HUES48 (cell line): ENCODE measurements at regions not wholly inside any gene's neighbourhood (a gene's known extent, or its start where the extent isn't known, plus 50 kb on each side); places are given as distances from the start of the nearest gene placed in this dataset.

Experiments used
- H3K27ac ChIP-seq: one replicate; pipeline ENCODE4 v1.7.0; 2013; ENCODE audit warnings: low read depth, low read length, inconsistent platforms
- H3K27me3 ChIP-seq: 2 replicates; pipeline ENCODE4 v1.6.1; 2013; ENCODE audit warnings: mild to moderate bottlenecking, low read length; ENCODE audit not compliant: control insufficient read depth, insufficient read depth
- H3K36me3 ChIP-seq: 2 replicates; pipeline ENCODE4 v1.6.1; 2013; ENCODE audit warnings: low read length; ENCODE audit not compliant: control insufficient read depth, insufficient read depth
- H3K4me1 ChIP-seq: 2 replicates; pipeline ENCODE4 v1.6.1; 2013; ENCODE audit warnings: mild to moderate bottlenecking, low read length; ENCODE audit not compliant: control insufficient read depth, insufficient read depth
- H3K4me3 ChIP-seq: 2 replicates; pipeline ENCODE4 v1.5.1; 2013; ENCODE audit warnings: mild to moderate bottlenecking, low read depth, low read length
- H3K9ac ChIP-seq: 2 replicates; pipeline ENCODE4 v1.6.1; 2013; ENCODE audit warnings: mild to moderate bottlenecking, low read depth, low read length, moderate library complexity
- H3K9me3 ChIP-seq: 2 replicates; pipeline ENCODE4 v1.6.1; 2013; ENCODE audit warnings: low read length; ENCODE audit not compliant: control insufficient read depth, insufficient read depth

DNA sequence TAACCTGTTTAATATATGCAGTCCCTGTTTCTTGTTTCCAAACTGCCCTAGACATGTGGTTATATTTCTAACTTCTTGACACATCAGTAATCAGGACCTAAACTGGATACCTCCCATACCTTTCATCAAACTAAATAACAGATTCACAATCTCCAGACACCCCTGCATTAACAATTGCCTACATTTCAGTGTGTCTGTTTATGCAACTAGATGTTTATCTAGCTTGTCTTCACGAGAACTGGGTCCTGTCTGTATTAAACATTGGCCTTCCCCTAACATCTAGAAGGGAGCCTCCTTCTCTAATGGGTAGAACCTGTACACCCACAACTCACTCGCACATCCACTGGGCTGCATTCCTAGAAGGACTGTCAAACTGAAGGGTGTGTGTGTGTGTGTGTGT lies 683.7 kb upstream of the FZD8 start:
- no peaks in the 10 kb centered on the region for H3K9me3 ChIP-seq
- no peaks in the 10 kb centered on the region for H3K36me3 ChIP-seq
- no peak overlapping the region for H3K27ac ChIP-seq
- H3K4me3 ChIP-seq, result no peak overlapping the region
- no peak overlapping the region for H3K9ac ChIP-seq
- H3K27me3 ChIP-seq, result no peaks in the 10 kb centered on the region
- H3K4me1 ChIP-seq, result no peaks in the 10 kb centered on the region

DNA sequence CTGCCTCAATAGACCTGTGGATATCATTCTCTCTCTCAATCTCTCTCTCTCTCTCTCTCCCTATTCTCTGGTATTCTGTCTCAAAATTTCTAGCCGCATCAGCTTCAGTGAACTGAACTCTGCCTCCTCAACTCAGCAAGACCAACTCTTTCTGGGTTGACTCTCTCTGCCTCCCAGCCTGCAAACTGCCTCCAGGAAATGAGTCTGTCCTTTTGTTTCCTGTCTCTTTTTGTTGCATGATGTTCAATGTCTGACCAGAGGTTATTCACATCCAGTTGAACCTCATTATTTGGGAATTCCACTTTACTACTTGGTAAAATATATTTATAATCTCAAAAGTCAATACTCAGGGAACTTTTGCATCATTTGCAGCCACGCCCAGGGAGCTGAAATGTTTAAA lies 682.7 kb upstream of the FZD8 start:
- H3K27ac ChIP-seq, result no peak overlapping the region
- H3K9ac ChIP-seq, result no peak overlapping the region
- H3K36me3 ChIP-seq, result no peaks in the 10 kb centered on the region
- no peaks in the 10 kb centered on the region for H3K9me3 ChIP-seq
- no peak overlapping the region for H3K4me3 ChIP-seq
- no peaks in the 10 kb centered on the region for H3K27me3 ChIP-seq
- no peaks in the 10 kb centered on the region for H3K4me1 ChIP-seq

DNA sequence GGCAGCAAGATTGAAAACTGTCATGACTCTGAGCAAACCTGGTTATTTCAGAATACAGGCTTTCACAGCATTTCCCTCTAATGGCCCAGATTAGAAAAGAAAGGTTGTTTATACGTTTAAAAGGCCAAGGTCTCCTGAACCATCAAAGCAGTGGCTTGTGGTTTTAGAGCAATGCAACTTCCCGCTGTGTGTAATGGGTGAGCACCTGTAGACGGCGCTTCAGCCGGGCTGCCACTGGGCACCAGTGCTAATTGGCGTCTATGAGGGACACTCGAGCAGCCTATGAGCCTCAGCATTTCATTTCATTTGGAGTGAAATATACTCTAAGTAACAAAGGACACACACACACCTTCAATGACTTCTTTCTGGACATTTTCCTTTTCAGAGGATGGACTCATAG lies 671.0 kb upstream of the FZD8 start:
- Histone ChIP-seq H3K27me3 (no peaks in the 10 kb centered on the region), H3K36me3 (no peaks in the 10 kb centered on the region), H3K9me3 (no peaks in the 10 kb centered on the region), H3K4me1 (no peaks in the 10 kb centered on the region), H3K27ac (no peak overlapping the region), H3K9ac (no peak overlapping the region), H3K4me3 (no peak overlapping the region)

DNA sequence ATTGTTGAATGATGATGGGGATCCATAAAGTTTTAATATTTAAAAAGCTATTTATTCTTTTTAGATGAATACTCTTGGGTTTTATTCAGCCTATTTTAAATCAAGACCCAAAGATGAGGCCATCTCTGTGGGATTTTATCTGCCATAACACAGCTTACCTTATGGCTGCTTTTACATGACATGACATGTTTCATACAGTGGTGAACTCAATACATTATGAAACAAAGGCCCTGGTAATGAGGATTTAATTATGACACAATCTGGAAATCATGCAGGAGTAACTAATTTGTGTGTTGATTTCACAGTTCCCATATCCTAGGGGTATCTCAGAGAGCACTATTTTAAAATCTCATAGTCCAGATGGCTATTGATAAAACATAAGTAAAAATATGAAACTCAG lies 661.8 kb upstream of the FZD8 start:
- no peak overlapping the region for H3K27ac ChIP-seq
- H3K9me3 ChIP-seq, result no peaks in the 10 kb centered on the region; the same call in 1 of the 2 replicates
- H3K27me3 ChIP-seq, result no peaks in the 10 kb centered on the region
- no peak overlapping the region for H3K4me3 ChIP-seq
- peaks cover 8% of the 10 kb centered on the region; the same call in 1 of the 2 replicates for H3K4me1 ChIP-seq
- no peaks in the 10 kb centered on the region for H3K36me3 ChIP-seq
- no peak overlapping the region for H3K9ac ChIP-seq

DNA sequence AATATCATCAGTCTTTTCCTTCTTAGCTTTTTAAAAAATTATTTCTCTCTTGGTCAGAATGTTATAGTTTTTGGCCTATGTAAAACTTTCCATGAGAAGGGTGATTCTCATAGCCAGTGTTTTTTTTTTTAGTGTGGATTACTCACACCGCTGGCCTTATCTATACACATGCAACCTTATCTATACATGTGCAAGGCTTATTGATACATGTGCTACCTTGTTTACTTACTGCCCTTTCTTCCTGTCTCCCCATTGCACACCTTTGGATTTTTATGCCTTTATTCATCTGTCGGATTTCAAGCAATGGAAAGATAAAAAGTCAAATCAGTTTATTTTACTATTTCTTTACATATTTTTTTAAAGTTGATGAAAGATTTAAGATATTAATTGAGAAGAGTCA lies 660.0 kb upstream of the FZD8 start:
- peaks cover 8% of the 10 kb centered on the region; the same call in 1 of the 2 replicates for H3K4me1 ChIP-seq
- H3K36me3 ChIP-seq, result no peaks in the 10 kb centered on the region
- H3K9ac ChIP-seq, result no peak overlapping the region
- no peak overlapping the region for H3K27ac ChIP-seq
- H3K27me3 ChIP-seq, result no peaks in the 10 kb centered on the region
- no peak overlapping the region for H3K4me3 ChIP-seq
- no peaks in the 10 kb centered on the region; the same call in 1 of the 2 replicates for H3K9me3 ChIP-seq

DNA sequence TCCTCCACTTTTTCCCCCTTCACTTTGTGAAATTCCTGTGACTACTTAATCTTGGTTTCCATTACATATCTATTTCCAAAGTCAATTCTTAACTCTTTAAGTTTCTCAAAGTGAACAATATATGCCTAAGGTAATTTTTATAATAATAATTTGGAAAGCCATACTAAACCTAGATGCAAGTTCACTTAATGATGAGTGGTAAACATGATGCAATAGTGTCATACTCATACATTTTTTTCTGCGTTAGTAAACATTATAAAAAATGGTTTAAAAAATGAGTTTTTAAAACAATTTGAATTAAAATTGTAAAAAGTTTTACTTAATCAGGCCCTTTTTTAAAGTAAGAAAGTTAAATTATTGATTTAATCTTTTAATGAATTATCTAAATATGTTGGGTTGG lies 659.4 kb upstream of the FZD8 start:
- H3K4me3 ChIP-seq, result no peak overlapping the region; the same call in 1 of the 2 replicates
- no peak overlapping the region for H3K9ac ChIP-seq
- H3K36me3 ChIP-seq, result no peaks in the 10 kb centered on the region
- H3K27me3 ChIP-seq, result no peaks in the 10 kb centered on the region
- H3K27ac ChIP-seq, result no peak overlapping the region
- no peaks in the 10 kb centered on the region; the same call in 1 of the 2 replicates for H3K9me3 ChIP-seq
- H3K4me1 ChIP-seq, result peaks cover 8% of the 10 kb centered on the region; the same call in 1 of the 2 replicates

DNA sequence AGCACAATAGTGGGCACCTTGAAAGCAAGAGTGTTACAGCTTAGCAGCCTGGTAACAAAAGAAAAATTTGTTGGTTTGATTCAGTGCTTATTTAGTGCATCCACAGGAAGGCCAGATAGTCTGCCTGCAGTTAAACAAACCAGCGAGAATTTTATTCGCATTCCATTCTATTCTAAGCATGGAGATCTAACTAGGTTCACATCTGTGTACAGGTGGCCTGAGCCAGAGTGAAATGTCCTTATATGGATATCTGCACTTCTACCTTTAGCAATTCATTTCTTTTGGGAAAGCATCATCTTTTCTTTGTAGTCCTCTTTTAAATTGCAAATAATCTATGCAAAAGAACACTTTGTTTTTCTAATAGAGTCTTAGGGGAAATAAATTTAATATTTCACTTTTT lies 659.0 kb upstream of the FZD8 start:
- H3K27ac ChIP-seq, result no peak overlapping the region
- no peak overlapping the region for H3K9ac ChIP-seq
- no peak overlapping the region; the same call in 1 of the 2 replicates for H3K4me3 ChIP-seq
- peaks cover 8% of the 10 kb centered on the region; the same call in 1 of the 2 replicates for H3K4me1 ChIP-seq
- H3K36me3 ChIP-seq, result no peaks in the 10 kb centered on the region
- H3K27me3 ChIP-seq, result no peaks in the 10 kb centered on the region
- H3K9me3 ChIP-seq, result no peaks in the 10 kb centered on the region; the same call in 1 of the 2 replicates

DNA sequence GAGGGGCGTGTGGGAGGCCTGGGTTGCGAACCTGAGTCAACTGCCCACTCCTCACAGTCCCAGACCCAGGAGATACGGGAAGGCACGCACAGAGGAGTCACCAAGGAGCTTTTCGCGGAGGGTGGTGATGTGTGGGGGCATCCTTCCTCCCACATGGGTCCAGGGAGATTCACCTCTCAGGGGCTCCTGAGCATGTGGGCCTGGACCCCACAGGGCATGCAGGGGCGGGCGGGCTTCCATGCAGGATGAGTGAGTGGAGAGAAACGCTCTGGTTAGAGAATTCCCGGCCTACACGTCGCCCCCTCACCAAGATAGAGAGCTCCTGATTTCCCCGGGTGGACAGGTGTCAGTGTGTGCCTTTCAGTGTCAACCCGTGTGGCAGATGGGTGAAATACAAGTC lies 641.7 kb upstream of the FZD8 start:
- Histone ChIP-seq H3K9ac (no peak overlapping the region), H3K36me3 (no peaks in the 10 kb centered on the region), H3K9me3 (peaks cover 7% of the 10 kb centered on the region; the same call in 1 of the 2 replicates), H3K27ac (no peak overlapping the region), H3K4me1 (no peaks in the 10 kb centered on the region), H3K4me3 (no peak overlapping the region), H3K27me3 (no peaks in the 10 kb centered on the region)

DNA sequence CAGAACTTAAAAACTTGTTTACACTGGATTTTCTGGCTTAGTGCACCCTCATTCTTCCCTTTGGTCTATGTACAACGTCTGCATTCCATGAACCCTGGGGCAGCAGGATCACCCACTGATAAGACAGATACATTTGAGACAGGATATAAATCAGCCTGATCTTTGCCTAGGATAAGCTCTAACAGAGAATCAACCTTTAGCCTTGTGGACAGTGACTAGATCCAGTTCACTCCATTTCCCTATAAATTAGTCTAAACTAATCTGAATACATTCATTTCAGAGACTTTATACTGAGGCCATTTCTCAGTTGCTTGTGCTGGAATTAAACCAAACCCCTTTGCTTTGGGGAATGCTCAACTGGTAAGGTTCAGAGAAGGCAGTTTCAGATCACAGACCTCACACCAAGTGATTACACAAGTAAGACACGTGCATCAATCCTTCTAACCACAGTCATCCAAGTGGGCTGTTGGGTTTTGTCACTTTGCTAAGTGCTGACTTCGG lies 639.8 kb upstream of the FZD8 start:
- H3K9me3 ChIP-seq, result no peaks in the 10 kb centered on the region
- no peaks in the 10 kb centered on the region for H3K36me3 ChIP-seq
- no peaks in the 10 kb centered on the region for H3K4me1 ChIP-seq
- no peak overlapping the region for H3K27ac ChIP-seq
- H3K9ac ChIP-seq, result no peak overlapping the region
- no peaks in the 10 kb centered on the region for H3K27me3 ChIP-seq
- H3K4me3 ChIP-seq, result no peak overlapping the region

DNA sequence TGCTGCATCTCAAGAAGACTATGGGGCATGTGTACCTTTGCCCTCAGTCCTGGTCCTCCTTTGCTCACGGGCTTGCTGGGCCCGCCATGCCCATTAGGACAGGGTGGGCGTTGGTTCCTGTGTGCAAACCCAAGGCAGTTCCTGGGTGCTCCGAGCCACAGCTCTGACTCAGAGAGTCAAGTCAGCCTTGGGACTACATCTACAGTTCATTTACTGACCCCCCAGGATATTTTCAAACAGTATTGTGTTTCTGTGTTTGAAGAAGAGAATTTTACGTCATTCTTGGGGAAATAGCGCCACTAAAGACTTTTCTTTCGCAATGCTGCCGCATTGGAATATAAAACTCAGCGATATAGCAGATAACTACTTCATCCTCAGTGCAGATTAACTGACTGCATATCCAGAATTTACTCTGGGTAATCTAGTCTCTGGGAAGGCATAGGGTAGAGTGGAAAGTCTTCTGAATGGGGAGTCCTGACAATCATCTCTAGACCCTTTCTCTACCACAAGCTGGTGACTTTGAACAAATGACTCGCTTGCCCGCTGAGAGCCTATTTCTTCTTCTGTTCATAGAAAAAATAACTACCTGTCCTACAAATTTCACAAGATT lies 638.9 kb upstream of the FZD8 start:
- Histone ChIP-seq H3K4me3 (no peak overlapping the region), H3K9ac (no peak overlapping the region), H3K27me3 (no peaks in the 10 kb centered on the region), H3K4me1 (no peaks in the 10 kb centered on the region), H3K36me3 (no peaks in the 10 kb centered on the region), H3K27ac (no peak overlapping the region), H3K9me3 (no peaks in the 10 kb centered on the region)

DNA sequence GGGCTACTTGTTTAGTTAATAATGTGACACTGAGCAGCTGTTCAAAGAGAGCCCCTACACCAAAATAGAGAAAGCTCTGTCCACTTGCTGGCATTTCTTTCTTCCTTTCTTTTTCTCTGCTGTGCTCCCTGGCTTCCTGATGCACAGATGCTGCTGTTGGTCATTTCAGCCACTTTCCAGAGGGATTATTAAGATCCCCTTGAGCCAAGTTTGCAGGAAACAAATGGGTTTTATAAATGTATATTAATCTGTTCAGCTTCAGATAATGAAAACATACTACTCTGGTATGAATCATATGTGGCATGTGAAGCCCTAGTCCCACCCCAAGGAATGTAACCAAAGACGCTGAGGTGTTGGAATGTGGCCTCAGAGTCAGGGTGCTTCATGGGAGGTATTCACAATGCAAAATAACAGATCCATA lies 638.2 kb upstream of the FZD8 start:
- Histone ChIP-seq H3K4me1 (no peaks in the 10 kb centered on the region), H3K27me3 (no peaks in the 10 kb centered on the region), H3K36me3 (no peaks in the 10 kb centered on the region), H3K9me3 (no peaks in the 10 kb centered on the region), H3K4me3 (no peak overlapping the region), H3K9ac (no peak overlapping the region), H3K27ac (no peak overlapping the region)
